ENCODE measurements at regions not wholly inside any gene's neighbourhood (a gene's known extent, or its start where the extent isn't known, plus 50 kb on each side); places are given as distances from the start of the nearest gene placed in this dataset.

GRCh38 chr14:87810711-87811110 lies 182.3 kb downstream of the GALC start:
- 29 to 100% (median 79%) methylated on average over 1 to 6 of the region's 6 CpGs; no CpG with 5 or more reads in 1 of the 10 experiments for WGBS, 10 experiments
- in situ Hi-C loops (cut with MboI; ENCODE audit: low pct_unique_long_range_greater_than_20kb in 2 of 9, low sequenced_read_pairs in 9 of 9, unreplicated experiment in 9 of 9) = no loop called here
- H3K4me1 ChIP-seq (replicated peaks in 1 of 2) = peaks cover 0 to 17% of the 10 kb centered on the region in 2 donors
- H3K27ac ChIP-seq = no peak overlapping the region
- no peak for ATAC-seq (replicated peaks in 6 of 8)
- no peak overlapping the region for H3K4me3 ChIP-seq

GRCh38 chr14:87809261-87809660 lies 183.7 kb downstream of the GALC start:
- Histone ChIP-seq H3K4me3 (no peak overlapping the region), H3K4me1 (replicated peaks in 1 of 2) (peaks cover 0 to 17% of the 10 kb centered on the region in 2 donors), H3K27ac (no peak overlapping the region)
- WGBS, 10 experiments = 10 to 100% (median 80%) methylated on average over 2 to 5 of the region's 5 CpGs; no CpG with 5 or more reads in 1 of the 10 experiments
- no peak for ATAC-seq (replicated peaks in 6 of 8)
- in situ Hi-C loops (cut with MboI; ENCODE audit: low pct_unique_long_range_greater_than_20kb in 2 of 9, low sequenced_read_pairs in 9 of 9, unreplicated experiment in 9 of 9) = loop anchor here in 1 of 9 experiments (5.0 kb wide), 1 partner anchor 88 kb away; no protein-coding TSS in a partner anchor

- H3K4me3 ChIP-seq = no peak overlapping the region
- peak in 3 of 8 experiments; percentile 76 to 87 (median 85) for ATAC-seq (replicated peaks in 6 of 8)
- in situ Hi-C loops (cut with MboI; ENCODE audit: low pct_unique_long_range_greater_than_20kb in 2 of 9, low sequenced_read_pairs in 9 of 9, unreplicated experiment in 9 of 9) = loop anchor here in 1 of 9 experiments (5.0 kb wide), 1 partner anchor 92 kb away; no protein-coding TSS in a partner anchor
- 0 to 20% (median 1%) methylated on average over 1 to 4 of the region's 4 CpGs; no CpG with 5 or more reads in 4 of the 10 experiments for WGBS, 10 experiments
- peaks cover 2 to 7% of the 10 kb centered on the region in 2 donors for H3K4me1 ChIP-seq (replicated peaks in 1 of 2)
- no peak overlapping the region for H3K27ac ChIP-seq
Measured at GRCh38 chr14:87805315-87805723, 187.7 kb downstream of the GALC start.

- no peak for ATAC-seq (replicated peaks in 6 of 8)
Measured at GRCh38 chr14:87800216-87800615, 192.8 kb downstream of the GALC start.

GRCh38 chr14:87799400-87799799 lies 193.6 kb downstream of the GALC start:
- in situ Hi-C loops (cut with MboI; ENCODE audit: low pct_unique_long_range_greater_than_20kb in 2 of 9, low sequenced_read_pairs in 9 of 9, unreplicated experiment in 9 of 9) = no loop called here
- Histone ChIP-seq H3K27ac (no peak overlapping the region), H3K4me3 (no peak overlapping the region), H3K4me1 (replicated peaks in 1 of 2) (peaks cover 2 to 19% of the 10 kb centered on the region in 2 donors)
- WGBS, 10 experiments = 0 to 89% (median 50%) methylated on average over 1 to 3 of the region's 3 CpGs; no CpG with 5 or more reads in 3 of the 10 experiments
- ATAC-seq (replicated peaks in 6 of 8) = peak in 1 of 8 experiments; percentile 36

More at GRCh38 chr14:87800216-87800615, 192.8 kb downstream of the GALC start:
- Histone ChIP-seq H3K4me1 (replicated peaks in 1 of 2) (peaks cover 2 to 19% of the 10 kb centered on the region in 2 donors), H3K27ac (no peak overlapping the region), H3K4me3 (no peak overlapping the region)
- in situ Hi-C loops (cut with MboI; ENCODE audit: low pct_unique_long_range_greater_than_20kb in 2 of 9, low sequenced_read_pairs in 9 of 9, unreplicated experiment in 9 of 9) = no loop called here

- H3K4me1 ChIP-seq (replicated peaks in 1 of 2) = peaks cover 0 to 16% of the 10 kb centered on the region in 2 donors
- no peak for ATAC-seq (replicated peaks in 6 of 8)
- in situ Hi-C loops (cut with MboI; ENCODE audit: low pct_unique_long_range_greater_than_20kb in 2 of 9, low sequenced_read_pairs in 9 of 9, unreplicated experiment in 9 of 9) = no loop called here
- 30 to 100% (median 74%) methylated on average over 2 to 7 of the region's 7 CpGs; no CpG with 5 or more reads in 1 of the 10 experiments for WGBS, 10 experiments
- H3K4me3 ChIP-seq = no peak overlapping the region
- H3K27ac ChIP-seq = no peak overlapping the region
Measured at GRCh38 chr14:87797001-87797400, 196.0 kb downstream of the GALC start.

GRCh38 chr14:87794561-87794960 lies 198.4 kb downstream of the GALC start:
- WGBS, 10 experiments = 0 to 79% (median 58%) methylated on average over 1 to 2 of the region's 2 CpGs; no CpG with 5 or more reads in 1 of the 10 experiments
- Histone ChIP-seq H3K4me3 (no peak overlapping the region), H3K4me1 (replicated peaks in 1 of 2) (peaks cover 0 to 7% of the 10 kb centered on the region in 2 donors), H3K27ac (no peak overlapping the region)
- in situ Hi-C loops (cut with MboI; ENCODE audit: low pct_unique_long_range_greater_than_20kb in 2 of 9, low sequenced_read_pairs in 9 of 9, unreplicated experiment in 9 of 9) = no loop called here
- ATAC-seq (replicated peaks in 6 of 8) = no peak

GRCh38 chr14:87785897-87786296 lies 207.1 kb downstream of the GALC start:
- H3K27ac ChIP-seq = no peak overlapping the region
- in situ Hi-C loops (cut with MboI; ENCODE audit: low pct_unique_long_range_greater_than_20kb in 2 of 9, low sequenced_read_pairs in 9 of 9, unreplicated experiment in 9 of 9) = no loop called here
- H3K4me1 ChIP-seq (replicated peaks in 1 of 2) = peaks cover 0 to 5% of the 10 kb centered on the region in 2 donors
- 28 to 97% (median 78%) methylated on average over 1 to 3 of the region's 3 CpGs for WGBS, 10 experiments
- no peak overlapping the region for H3K4me3 ChIP-seq
- ATAC-seq (replicated peaks in 6 of 8) = no peak

GRCh38 chr14:87784386-87784785 lies 208.6 kb downstream of the GALC start:
- no peak for ATAC-seq (replicated peaks in 6 of 8)
- in situ Hi-C loops (cut with MboI; ENCODE audit: low pct_unique_long_range_greater_than_20kb in 2 of 9, low sequenced_read_pairs in 9 of 9, unreplicated experiment in 9 of 9) = no loop called here
- 20 to 83% (median 70%) methylated on average over 1 of the region's 1 CpG; no CpG with 5 or more reads in 7 of the 10 experiments for WGBS, 10 experiments

GRCh38 chr14:87783071-87783470 lies 209.9 kb downstream of the GALC start:
- ATAC-seq (replicated peaks in 6 of 8) = peak in 1 of 8 experiments; percentile 50
- Histone ChIP-seq H3K4me1 (replicated peaks in 1 of 2) (peaks cover 0 to 5% of the 10 kb centered on the region in 2 donors), H3K4me3 (no peak overlapping the region), H3K27ac (no peak overlapping the region)
- in situ Hi-C loops (cut with MboI; ENCODE audit: low pct_unique_long_range_greater_than_20kb in 2 of 9, low sequenced_read_pairs in 9 of 9, unreplicated experiment in 9 of 9) = no loop called here
- 5 to 100% (median 71%) methylated on average over 1 to 2 of the region's 2 CpGs for WGBS, 10 experiments

More at GRCh38 chr14:87784386-87784785, 208.6 kb downstream of the GALC start:
- Histone ChIP-seq H3K27ac (no peak overlapping the region), H3K4me1 (replicated peaks in 1 of 2) (peaks cover 0 to 5% of the 10 kb centered on the region in 2 donors), H3K4me3 (no peak overlapping the region)

GRCh38 chr14:87772854-87773253 lies 220.1 kb downstream of the GALC start:
- 0 to 92% (median 51%) methylated on average over 1 to 7 of the region's 7 CpGs; no CpG with 5 or more reads in 1 of the 10 experiments for WGBS, 10 experiments
- Histone ChIP-seq H3K4me3 (no peak overlapping the region), H3K27ac (no peak overlapping the region), H3K4me1 (replicated peaks in 1 of 2) (no peaks in the 10 kb centered on the region)
- no peak for ATAC-seq (replicated peaks in 6 of 8)
- in situ Hi-C loops (cut with MboI; ENCODE audit: low pct_unique_long_range_greater_than_20kb in 2 of 9, low sequenced_read_pairs in 9 of 9, unreplicated experiment in 9 of 9) = no loop called here

- in situ Hi-C loops (cut with MboI; ENCODE audit: low pct_unique_long_range_greater_than_20kb in 2 of 9, low sequenced_read_pairs in 9 of 9, unreplicated experiment in 9 of 9) = no loop called here
- ATAC-seq (replicated peaks in 6 of 8) = no peak
- Histone ChIP-seq H3K4me1 (replicated peaks in 1 of 2) (peaks cover 0 to 9% of the 10 kb centered on the region in 2 donors), H3K4me3 (no peak overlapping the region), H3K27ac (no peak overlapping the region)
- WGBS, 10 experiments = 16 to 100% (median 63%) methylated on average over 1 to 2 of the region's 2 CpGs; no CpG with 5 or more reads in 1 of the 10 experiments
Measured at GRCh38 chr14:87767567-87767901, 225.4 kb downstream of the GALC start.

- in situ Hi-C loops (cut with MboI; ENCODE audit: low pct_unique_long_range_greater_than_20kb in 2 of 9, low sequenced_read_pairs in 9 of 9, unreplicated experiment in 9 of 9) = no loop called here
- 8 to 70% (median 17%) methylated on average over 1 to 2 of the region's 2 CpGs; no CpG with 5 or more reads in 1 of the 10 experiments for WGBS, 10 experiments
Measured at GRCh38 chr14:87758876-87759275, 234.1 kb downstream of the GALC start.

GRCh38 chr14:87756661-87757060 lies 236.3 kb downstream of the GALC start:
- WGBS, 10 experiments = 0 to 100% (median 83%) methylated on average over 1 to 2 of the region's 2 CpGs; no CpG with 5 or more reads in 1 of the 10 experiments
- no peak overlapping the region for H3K27ac ChIP-seq

More at GRCh38 chr14:87758876-87759275, 234.1 kb downstream of the GALC start:
- Histone ChIP-seq H3K4me3 (no peak overlapping the region), H3K4me1 (replicated peaks in 1 of 2) (peaks cover 6 to 11% of the 10 kb centered on the region in 2 donors), H3K27ac (no peak overlapping the region)
- peak in 6 of 8 experiments; percentile 51 to 85 (median 82) for ATAC-seq (replicated peaks in 6 of 8)

More at GRCh38 chr14:87756661-87757060, 236.3 kb downstream of the GALC start:
- no peak for ATAC-seq (replicated peaks in 6 of 8)
- Histone ChIP-seq H3K4me3 (no peak overlapping the region), H3K4me1 (replicated peaks in 1 of 2) (peaks cover 6 to 11% of the 10 kb centered on the region in 2 donors)
- in situ Hi-C loops (cut with MboI; ENCODE audit: low pct_unique_long_range_greater_than_20kb in 2 of 9, low sequenced_read_pairs in 9 of 9, unreplicated experiment in 9 of 9) = no loop called here
